ENCODE measurements at regions not wholly inside any gene's neighbourhood (a gene's known extent, or its start where the extent isn't known, plus 50 kb on each side); places are given as distances from the start of the nearest gene placed in this dataset.
A peak's percentile ranks its signal among the peaks of the same experiment; 100 is the strongest.

- intact Hi-C loops (cut with DNase I): no loop called here
- WGBS, 2 donors: 72 to 81% methylated on average over 9 of the region's 9 CpGs
- no peak for TF ChIP-seq CTCF (IDR thresholded peaks at IDR 0.05)
- TF ChIP-seq POLR2A (IDR thresholded peaks at IDR 0.05): no peak
- Histone ChIP-seq H3K36me3 (no peaks in the 10 kb centered on the region), H3K27me3 (no peaks in the 10 kb centered on the region), H3K4me3 (replicated peaks in 1 of 3) (no peak overlapping the region), H3K9me3 (no peaks in the 10 kb centered on the region), H3K4me1 (peaks cover 0 to 7% of the 10 kb centered on the region in 2 donors), H3K27ac (peak overlapping the region in 2 of 3 donors; percentile 54 to 81)
- DNase-seq: peak in 1 of 2 donors; percentile 65
Observed at GRCh38 chr18:46310675-46311345, 206.6 kb downstream of the HAUS1 start.

- Histone ChIP-seq H3K27ac (peak overlapping the region in 1 of 3 donors; percentile 81), H3K9me3 (no peaks in the 10 kb centered on the region), H3K4me1 (peaks cover 0 to 7% of the 10 kb centered on the region in 2 donors), H3K27me3 (no peaks in the 10 kb centered on the region), H3K36me3 (no peaks in the 10 kb centered on the region), H3K4me3 (replicated peaks in 1 of 3) (no peak overlapping the region)
- no peak for DNase-seq
- 74 to 77% methylated on average over 4 of the region's 4 CpGs for WGBS, 2 donors
- TF ChIP-seq POLR2A (IDR thresholded peaks at IDR 0.05) (no peak), CTCF (IDR thresholded peaks at IDR 0.05) (no peak)
- intact Hi-C loops (cut with DNase I): no loop called here
Observed at GRCh38 chr18:46311491-46311890, 207.3 kb downstream of the HAUS1 start.

- WGBS, 2 donors: 75 to 77% methylated on average over 6 of the region's 6 CpGs
- H3K27ac ChIP-seq: no peak overlapping the region
- peaks cover 0 to 7% of the 10 kb centered on the region in 2 donors for H3K4me1 ChIP-seq
- H3K27me3 ChIP-seq: no peaks in the 10 kb centered on the region
- H3K4me3 ChIP-seq (replicated peaks in 1 of 3): no peak overlapping the region
- H3K9me3 ChIP-seq: no peaks in the 10 kb centered on the region
- DNase-seq: no peak
- TF ChIP-seq CTCF (IDR thresholded peaks at IDR 0.05) (no peak), POLR2A (IDR thresholded peaks at IDR 0.05) (no peak)
- H3K36me3 ChIP-seq: no peaks in the 10 kb centered on the region
- intact Hi-C loops (cut with DNase I): no loop called here
Observed at GRCh38 chr18:46312221-46312620, 208.0 kb downstream of the HAUS1 start.

- Histone ChIP-seq H3K27me3 (no peaks in the 10 kb centered on the region), H3K27ac (no peak overlapping the region), H3K4me1 (peaks cover 0 to 7% of the 10 kb centered on the region in 2 donors), H3K9me3 (no peaks in the 10 kb centered on the region), H3K36me3 (no peaks in the 10 kb centered on the region), H3K4me3 (replicated peaks in 1 of 3) (no peak overlapping the region)
- intact Hi-C loops (cut with DNase I): no loop called here
- 84 to 96% methylated on average over 4 to 6 of the region's 6 CpGs for WGBS, 2 donors
- DNase-seq: no peak
- no peak for TF ChIP-seq POLR2A (IDR thresholded peaks at IDR 0.05)
- no peak for TF ChIP-seq CTCF (IDR thresholded peaks at IDR 0.05)
Observed at GRCh38 chr18:46313521-46313920, 209.3 kb downstream of the HAUS1 start.

- H3K27ac ChIP-seq: no peak overlapping the region
- 92% methylated on average over 7 of the region's 7 CpGs for WGBS, 2 donors
- TF ChIP-seq CTCF (IDR thresholded peaks at IDR 0.05) (no peak), POLR2A (IDR thresholded peaks at IDR 0.05) (no peak)
- H3K4me3 ChIP-seq (replicated peaks in 1 of 3): no peak overlapping the region
- no peaks in the 10 kb centered on the region for H3K9me3 ChIP-seq
- no peak for DNase-seq
- H3K4me1 ChIP-seq: peaks cover 0 to 7% of the 10 kb centered on the region in 2 donors
- H3K27me3 ChIP-seq: no peaks in the 10 kb centered on the region
- no peaks in the 10 kb centered on the region for H3K36me3 ChIP-seq
- intact Hi-C loops (cut with DNase I): no loop called here
Observed at GRCh38 chr18:46314011-46314410, 209.8 kb downstream of the HAUS1 start.

Data from thyroid gland (tissue), 4 donors.